Fibroblast of lung (primary cell): ENCODE measurements at regions not wholly inside any gene's neighbourhood (a gene's known extent, or its start where the extent isn't known, plus 50 kb on each side); places are given as distances from the start of the nearest gene placed in this dataset.

Source experiments
- CTCF ChIP-seq, 2 donors: IDR thresholded peaks in 1 of 2; conservative IDR thresholded peaks in 1 of 2; 1 replicate in 1 of 2; 2 replicates in 1 of 2; pipeline ENCODE4 v1.5.1; 2011 to 2012; ENCODE audit warnings: low read length in 2 of 2, control low read depth in 1 of 2, inconsistent platforms in 1 of 2, low read depth in 1 of 2, mild to moderate bottlenecking in 1 of 2
- EZH2 ChIP-seq: IDR thresholded peaks from 2 replicates; pipeline ENCODE4 v1.5.1; 2012; ENCODE audit warnings: low read length, control low read depth, mild to moderate bottlenecking; ENCODE audit errors: missing control alignments

DNA sequence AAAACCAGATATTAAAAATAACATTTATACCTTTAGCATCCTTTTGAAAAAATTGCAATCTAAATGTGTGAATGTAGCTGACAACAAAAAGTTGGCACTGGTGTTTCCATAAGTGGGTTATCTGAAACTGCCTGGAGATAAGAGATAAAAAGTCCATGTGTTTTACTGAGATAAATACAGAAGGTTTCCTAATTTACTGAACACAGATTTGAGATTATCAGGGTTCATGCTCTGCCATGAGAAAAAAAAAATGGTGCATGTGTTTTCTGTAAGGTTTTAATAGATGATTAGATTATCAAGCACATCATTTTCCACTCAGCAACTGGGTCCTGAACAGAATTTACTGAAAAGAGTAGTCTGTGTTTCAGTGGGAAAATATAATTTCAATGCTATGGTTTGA lies 326.2 kb upstream of the SLIT2 start:
- no peak for TF ChIP-seq CTCF (conservative IDR thresholded peaks at IDR 0.05 in 1 of 2, IDR thresholded peaks at IDR 0.05 in 1 of 2; ENCODE audit: low read depth in 1 of 2, low read length in 2 of 2)
- no peak for TF ChIP-seq EZH2
